Large intestine (tissue), 3 donors: ENCODE measurements at regions not wholly inside any gene's neighbourhood (a gene's known extent, or its start where the extent isn't known, plus 50 kb on each side); places are given as distances from the start of the nearest gene placed in this dataset.

Experiments used
- DNase-seq, 2 donors: peaks; one replicate each; pipeline versions ENCODE4 v3.0.0 to v3.0.0-alpha.2; 2013
- H3K27ac ChIP-seq: one replicate; pipeline ENCODE4 v1.5.1; 2013; ENCODE audit warnings: low read length
- H3K27me3 ChIP-seq: 2 replicates; pipeline ENCODE4 v1.6.1; 2013; ENCODE audit warnings: low read length; ENCODE audit not compliant: control insufficient read depth, insufficient read depth
- H3K36me3 ChIP-seq: 2 replicates; pipeline ENCODE4 v1.6.1; 2013; ENCODE audit warnings: low read length; ENCODE audit not compliant: control insufficient read depth, insufficient read depth
- H3K4me1 ChIP-seq: one replicate; pipeline ENCODE4 v1.6.1; 2013; ENCODE audit warnings: low read length; ENCODE audit not compliant: control insufficient read depth, insufficient read depth
- H3K4me3 ChIP-seq: one replicate; pipeline ENCODE4 v1.5.1; 2013; ENCODE audit warnings: low read length
- H3K9me3 ChIP-seq: one replicate; pipeline ENCODE4 v1.6.1; 2013; ENCODE audit warnings: mild to moderate bottlenecking, low read depth, low read length, moderate library complexity; ENCODE audit not compliant: control insufficient read depth
- WGBS: methylation state at CpG from one replicate; pipeline ENCODE4 v1.1.5; 2013; ENCODE audit warnings: low lambda C conversion rate; ENCODE audit not compliant: insufficient coverage; 5-methylcytosine and 5-hydroxymethylcytosine counted together

DNA sequence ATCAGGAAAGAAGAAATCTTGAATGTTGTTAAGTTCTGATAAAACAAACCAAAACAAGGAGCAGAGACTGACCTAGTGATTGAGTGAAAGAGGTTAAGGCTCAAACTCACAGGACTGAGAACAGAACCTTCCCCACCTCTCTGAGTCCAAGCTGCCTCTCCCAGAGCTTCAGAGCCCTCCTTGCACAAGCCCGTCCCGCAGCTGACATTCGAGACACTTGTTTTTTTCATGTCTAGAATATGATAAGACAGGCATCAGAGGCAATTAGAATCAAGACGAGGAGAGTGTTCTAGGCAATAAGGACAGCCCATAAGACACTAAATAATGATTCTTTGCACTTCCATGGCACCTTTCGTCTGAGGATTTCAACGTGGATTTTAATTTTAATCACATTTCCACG lies 140.6 kb downstream of the PXDC1 start:
- H3K4me3 ChIP-seq: no peak overlapping the region
- H3K27ac ChIP-seq: no peak overlapping the region
- no peaks in the 10 kb centered on the region for H3K27me3 ChIP-seq
- H3K9me3 ChIP-seq: no peaks in the 10 kb centered on the region
- no peak for DNase-seq
- no peaks in the 10 kb centered on the region for H3K36me3 ChIP-seq
- 50% methylated on average over 2 of the region's 7 CpGs for WGBS
- no peaks in the 10 kb centered on the region for H3K4me1 ChIP-seq

DNA sequence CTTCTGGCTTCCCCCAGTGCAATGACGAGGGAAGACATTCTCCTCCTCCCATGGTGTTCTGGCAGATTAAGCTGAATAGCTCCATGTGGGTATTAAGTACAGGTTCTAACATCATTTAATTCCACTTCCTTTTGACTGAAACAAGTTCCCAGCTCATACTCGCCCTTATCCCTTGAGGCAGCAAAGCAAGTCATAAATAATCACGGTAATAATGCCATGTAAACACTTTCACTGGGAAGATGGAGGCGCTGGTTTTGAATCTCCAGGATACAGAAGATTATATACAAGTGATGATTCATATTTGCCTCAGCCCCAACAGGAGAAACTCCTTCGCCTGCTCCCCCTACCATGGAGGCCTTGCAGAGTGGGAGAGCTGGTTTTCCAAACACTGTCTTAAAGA lies 141.3 kb downstream of the PXDC1 start:
- Histone ChIP-seq H3K4me1 (no peaks in the 10 kb centered on the region), H3K27me3 (no peaks in the 10 kb centered on the region), H3K9me3 (no peaks in the 10 kb centered on the region), H3K27ac (no peak overlapping the region), H3K36me3 (no peaks in the 10 kb centered on the region), H3K4me3 (no peak overlapping the region)
- 0% methylated on average over 1 of the region's 5 CpGs for WGBS
- no peak for DNase-seq

- Histone ChIP-seq H3K4me1 (no peaks in the 10 kb centered on the region), H3K9me3 (no peaks in the 10 kb centered on the region), H3K36me3 (no peaks in the 10 kb centered on the region), H3K4me3 (no peak overlapping the region), H3K27me3 (no peaks in the 10 kb centered on the region), H3K27ac (no peak overlapping the region)
- no CpG with 5 or more reads among the region's 3 CpGs for WGBS
- no peak for DNase-seq
Observed at GRCh38 chr6:3609388-3609787, 142.1 kb downstream of the PXDC1 start.

DNA sequence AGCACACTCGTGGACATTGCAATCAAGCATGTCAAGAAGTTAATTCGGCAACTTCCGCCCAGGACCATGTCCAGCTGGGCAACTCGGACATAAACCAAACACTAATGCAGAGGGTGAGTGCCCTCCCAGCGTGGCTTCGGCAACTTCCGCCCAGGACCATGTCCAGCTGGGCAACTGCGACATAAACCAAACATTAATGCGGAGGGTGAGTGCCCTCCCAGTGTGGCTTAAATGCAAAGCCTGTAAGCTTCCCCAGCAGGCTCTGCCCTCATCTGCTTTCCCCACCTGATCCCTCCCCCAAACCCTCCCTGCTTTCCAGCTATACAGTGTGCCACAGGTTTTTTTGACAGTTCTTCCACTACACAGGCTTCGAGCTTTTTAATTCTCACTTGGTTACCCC lies 143.4 kb downstream of the PXDC1 start:
- H3K4me1 ChIP-seq: no peaks in the 10 kb centered on the region
- no peaks in the 10 kb centered on the region for H3K36me3 ChIP-seq
- DNase-seq: no peak
- H3K27me3 ChIP-seq: no peaks in the 10 kb centered on the region
- H3K9me3 ChIP-seq: no peaks in the 10 kb centered on the region
- no peak overlapping the region for H3K27ac ChIP-seq
- H3K4me3 ChIP-seq: no peak overlapping the region
- WGBS: 100% methylated on average over 2 of the region's 10 CpGs

GRCh38 chr6:3607599-3607998 lies 143.9 kb downstream of the PXDC1 start:
- Histone ChIP-seq H3K9me3 (peaks cover 4% of the 10 kb centered on the region), H3K36me3 (no peaks in the 10 kb centered on the region), H3K4me1 (no peaks in the 10 kb centered on the region), H3K4me3 (no peak overlapping the region), H3K27me3 (no peaks in the 10 kb centered on the region), H3K27ac (no peak overlapping the region)
- DNase-seq: no peak
- no CpG with 5 or more reads among the region's 8 CpGs for WGBS

GRCh38 chr6:3607171-3607570 lies 144.3 kb downstream of the PXDC1 start:
- Histone ChIP-seq H3K4me1 (no peaks in the 10 kb centered on the region), H3K4me3 (no peak overlapping the region), H3K9me3 (peaks cover 9% of the 10 kb centered on the region), H3K27ac (no peak overlapping the region), H3K36me3 (no peaks in the 10 kb centered on the region), H3K27me3 (no peaks in the 10 kb centered on the region)
- WGBS: no CpG with 5 or more reads among the region's 4 CpGs
- DNase-seq: no peak

GRCh38 chr6:3603340-3604130 lies 146.7 kb upstream of the SLC22A23 start:
- Histone ChIP-seq H3K4me1 (no peaks in the 10 kb centered on the region), H3K4me3 (no peak overlapping the region), H3K27ac (no peak overlapping the region), H3K27me3 (no peaks in the 10 kb centered on the region), H3K9me3 (peaks cover 12% of the 10 kb centered on the region), H3K36me3 (no peaks in the 10 kb centered on the region)
- WGBS: no CpG with 5 or more reads among the region's 5 CpGs
- DNase-seq: no peak

- no peak overlapping the region for H3K4me3 ChIP-seq
Observed at GRCh38 chr6:3601570-3601969, 144.7 kb upstream of the SLC22A23 start.

DNA sequence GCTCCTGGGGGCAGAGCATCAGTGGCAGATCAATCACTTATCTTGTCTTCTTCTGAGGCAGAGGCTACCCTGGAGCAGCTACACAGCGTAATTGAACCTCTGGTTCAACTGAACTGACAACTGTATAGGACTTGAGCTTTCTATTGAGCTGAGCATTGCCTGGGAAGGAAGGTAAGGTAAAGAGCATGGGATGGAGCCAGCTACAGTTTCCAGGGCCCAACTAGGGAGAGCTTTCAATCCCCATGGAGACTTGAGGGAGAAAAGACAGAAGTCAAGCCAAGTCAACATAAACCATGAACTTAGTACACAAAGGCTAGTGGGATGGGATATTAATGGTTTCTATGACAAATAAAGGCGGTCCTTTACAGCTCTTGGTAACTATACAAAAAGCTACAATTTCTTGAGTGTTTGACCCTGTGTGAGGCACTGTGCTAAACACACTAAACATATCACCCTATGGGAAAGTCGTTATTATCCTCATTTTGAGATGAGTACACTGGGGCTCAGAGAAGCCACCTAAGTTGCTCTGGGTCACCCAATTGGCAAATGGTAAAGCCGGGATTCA lies 140.7 kb upstream of the SLC22A23 start:
- no peaks in the 10 kb centered on the region for H3K27me3 ChIP-seq
- 100% methylated on average over 1 of the region's 4 CpGs for WGBS
- H3K9me3 ChIP-seq: peaks cover 7% of the 10 kb centered on the region
- H3K36me3 ChIP-seq: no peaks in the 10 kb centered on the region
- H3K4me3 ChIP-seq: no peak overlapping the region
- H3K4me1 ChIP-seq: no peaks in the 10 kb centered on the region
- DNase-seq: no peak
- H3K27ac ChIP-seq: no peak overlapping the region

More at GRCh38 chr6:3601570-3601969, 144.7 kb upstream of the SLC22A23 start:
- Histone ChIP-seq H3K27me3 (no peaks in the 10 kb centered on the region), H3K9me3 (peaks cover 12% of the 10 kb centered on the region), H3K27ac (no peak overlapping the region), H3K4me1 (no peaks in the 10 kb centered on the region), H3K36me3 (no peaks in the 10 kb centered on the region)
- DNase-seq: no peak
- WGBS: 100% methylated on average over 2 of the region's 3 CpGs

GRCh38 chr6:3596766-3597165 lies 139.9 kb upstream of the SLC22A23 start:
- WGBS: 90% methylated on average over 2 of the region's 6 CpGs

DNA sequence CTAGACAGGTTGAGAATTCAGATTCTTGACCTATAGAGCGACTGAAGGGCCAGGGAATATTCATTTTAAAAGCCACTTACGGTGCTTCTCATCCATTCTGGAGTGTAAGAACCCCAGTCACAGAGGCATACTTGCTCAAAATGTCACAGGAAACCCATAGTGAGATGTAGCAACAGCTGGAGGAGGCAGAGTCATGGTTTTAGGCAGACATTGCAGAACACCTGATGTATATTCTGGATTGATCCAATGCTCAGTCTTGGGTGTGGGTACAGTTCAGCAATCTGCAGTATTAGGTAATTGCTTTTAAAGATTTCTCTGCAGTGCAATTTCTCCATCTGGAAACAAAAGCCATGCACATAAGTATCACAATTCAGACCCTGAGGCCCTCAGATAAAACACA lies 137.4 kb upstream of the SLC22A23 start:
- DNase-seq: no peak
- no CpG with 5 or more reads among the region's 2 CpGs for WGBS
- Histone ChIP-seq H3K27me3 (no peaks in the 10 kb centered on the region), H3K27ac (no peak overlapping the region), H3K4me1 (no peaks in the 10 kb centered on the region), H3K36me3 (no peaks in the 10 kb centered on the region), H3K4me3 (no peak overlapping the region), H3K9me3 (no peaks in the 10 kb centered on the region)

More at GRCh38 chr6:3596766-3597165, 139.9 kb upstream of the SLC22A23 start:
- Histone ChIP-seq H3K4me1 (no peaks in the 10 kb centered on the region), H3K36me3 (no peaks in the 10 kb centered on the region), H3K4me3 (no peak overlapping the region), H3K27ac (no peak overlapping the region), H3K9me3 (peaks cover 3% of the 10 kb centered on the region), H3K27me3 (no peaks in the 10 kb centered on the region)
- no peak for DNase-seq
